ENCODE measurements at regions not wholly inside any gene's neighbourhood (a gene's known extent, or its start where the extent isn't known, plus 50 kb on each side); places are given as distances from the start of the nearest gene placed in this dataset.

GRCh38 chr5:158119961-158120723 is 261.2 kb upstream of the CLINT1 start:
- no peak for DNase-seq (ENCODE audit: low read depth)

GRCh38 chr5:158117467-158118160 is 258.7 kb upstream of the CLINT1 start:
- DNase-seq (ENCODE audit: low read depth), result no peak

GRCh38 chr5:158116965-158117364 is 258.0 kb upstream of the CLINT1 start:
- no peak for DNase-seq (ENCODE audit: low read depth)

- DNase-seq (ENCODE audit: low read depth), result no peak
Measured at GRCh38 chr5:158115468-158115867, 256.5 kb upstream of the CLINT1 start.

- DNase-seq (ENCODE audit: low read depth), result no peak
Measured at GRCh38 chr5:158108177-158108576, 249.2 kb upstream of the CLINT1 start.

GRCh38 chr5:158100373-158100888 is 241.5 kb upstream of the CLINT1 start:
- DNase-seq (ENCODE audit: low read depth), result no peak

- no peak for DNase-seq (ENCODE audit: low read depth)
Measured at GRCh38 chr5:158099571-158100105, 240.7 kb upstream of the CLINT1 start.

GRCh38 chr5:158096835-158097234 is 237.9 kb upstream of the CLINT1 start:
- no peak for DNase-seq (ENCODE audit: low read depth)

GRCh38 chr5:158086856-158087255 is 227.9 kb upstream of the CLINT1 start:
- no peak for DNase-seq (ENCODE audit: low read depth)

GRCh38 chr5:158084292-158084691 is 225.3 kb upstream of the CLINT1 start:
- no peak for DNase-seq (ENCODE audit: low read depth)

GRCh38 chr5:158082696-158083287 is 223.8 kb upstream of the CLINT1 start:
- DNase-seq (ENCODE audit: low read depth), result no peak

- no peak for DNase-seq (ENCODE audit: low read depth)
Measured at GRCh38 chr5:158080112-158080511, 221.2 kb upstream of the CLINT1 start.

- no peak for DNase-seq (ENCODE audit: low read depth)
Measured at GRCh38 chr5:158079097-158079496, 220.2 kb upstream of the CLINT1 start.

GRCh38 chr5:158074992-158075769 is 216.2 kb upstream of the CLINT1 start:
- DNase-seq (ENCODE audit: low read depth), result peak; percentile 1

GRCh38 chr5:158074597-158074991 is 215.6 kb upstream of the CLINT1 start:
- no peak for DNase-seq (ENCODE audit: low read depth)

- DNase-seq (ENCODE audit: low read depth), result no peak
Measured at GRCh38 chr5:158070859-158071258, 211.9 kb upstream of the CLINT1 start.

- DNase-seq (ENCODE audit: low read depth), result no peak
Measured at GRCh38 chr5:158069838-158070237, 210.9 kb upstream of the CLINT1 start.

GRCh38 chr5:158068964-158069363 is 210.0 kb upstream of the CLINT1 start:
- no peak for DNase-seq (ENCODE audit: low read depth)

- no peak for DNase-seq (ENCODE audit: low read depth)
Measured at GRCh38 chr5:158066076-158066475, 207.1 kb upstream of the CLINT1 start.

- DNase-seq (ENCODE audit: low read depth), result no peak
Measured at GRCh38 chr5:158064334-158065123, 205.6 kb upstream of the CLINT1 start.

- no peak for DNase-seq (ENCODE audit: low read depth)
Measured at GRCh38 chr5:158063052-158063451, 204.1 kb upstream of the CLINT1 start.
